ENCODE measurements at regions not wholly inside any gene's neighbourhood (a gene's known extent, or its start where the extent isn't known, plus 50 kb on each side); places are given as distances from the start of the nearest gene placed in this dataset.
"Not testable (repeated sequence)": the region's sequence is repeated elsewhere in the genome, so short reads cannot be mapped to it uniquely, and the experiment has no call there.

- not testable (repeated sequence) for TF ChIP-seq CTCF, POLR2A (IDR thresholded peaks at IDR 0.05)
Measured at GRCh38 chr1:60640033-60640551, 442.3 kb upstream of the NFIA start.
